Astrocyte (in vitro differentiated cells and primary cell): ENCODE measurements at regions not wholly inside any gene's neighbourhood (a gene's known extent, or its start where the extent isn't known, plus 50 kb on each side); places are given as distances from the start of the nearest gene placed in this dataset.

ENCODE experiments used
- DNase-seq: peaks from one replicate; pipeline ENCODE4 v3.0.0-alpha.2; 2010; ENCODE audit warnings: low read depth
- FAIRE-seq: peaks from 2 replicates; lab custom pipeline; 2011; peaks lifted over from hg19 to GRCh38; lab: Jason Lieb, UNC
- H2AFZ ChIP-seq: 2 replicates; pipeline ENCODE4 v1.6.0; 2012; ENCODE audit warnings: low read depth, low read length, inconsistent platforms
- H3K27ac ChIP-seq: 2 replicates; pipeline ENCODE4 v1.5.1; 2011; ENCODE audit warnings: low read depth, low read length, inconsistent platforms
- H3K27me3 ChIP-seq: 2 replicates; pipeline ENCODE4 v1.6.0; 2011; ENCODE audit warnings: low read length, inconsistent platforms; ENCODE audit not compliant: insufficient read depth
- H3K36me3 ChIP-seq: 2 replicates; pipeline ENCODE4 v1.5.1; 2011; ENCODE audit warnings: low read length, inconsistent platforms; ENCODE audit not compliant: insufficient read depth
- H3K4me1 ChIP-seq: 2 replicates; pipeline ENCODE4 v1.5.1; 2011; ENCODE audit warnings: low read length, inconsistent platforms; ENCODE audit not compliant: insufficient read depth
- H3K4me2 ChIP-seq: 2 replicates; pipeline ENCODE4 v1.6.0; 2012; ENCODE audit warnings: low read length, inconsistent platforms
- H3K4me3 ChIP-seq: 2 replicates; pipeline ENCODE4 v1.5.1; 2011; ENCODE audit warnings: low read depth, mild to moderate bottlenecking, low read length, inconsistent platforms; ENCODE audit not compliant: insufficient read depth
- H3K79me2 ChIP-seq: 2 replicates; pipeline ENCODE4 v1.6.0; 2012; ENCODE audit warnings: mild to moderate bottlenecking, low read length, inconsistent platforms; ENCODE audit not compliant: insufficient read depth
- H3K9ac ChIP-seq: 2 replicates; pipeline ENCODE4 v1.6.0; 2012; ENCODE audit warnings: mild to moderate bottlenecking, low read length, inconsistent platforms
- H3K9me3 ChIP-seq: 2 replicates; pipeline ENCODE4 v1.5.1; 2012; ENCODE audit warnings: low read depth, mild to moderate bottlenecking, low read length, inconsistent platforms; ENCODE audit not compliant: insufficient read depth
- H4K20me1 ChIP-seq: 2 replicates; pipeline ENCODE4 v1.6.0; 2012; ENCODE audit warnings: low read length, inconsistent platforms; ENCODE audit not compliant: insufficient read depth
- H3K27ac Mint-ChIP-seq: one replicate; pipeline ENCODE4 v1.8.0; 2021; ENCODE audit warnings: mild to moderate bottlenecking, mixed read lengths; ENCODE audit not compliant: unreplicated experiment
- H3K27me3 Mint-ChIP-seq: one replicate; pipeline ENCODE4 v1.8.0; 2021; ENCODE audit warnings: low read depth, mixed read lengths; ENCODE audit not compliant: unreplicated experiment
- H3K36me3 Mint-ChIP-seq: one replicate; pipeline ENCODE4 v1.8.0; 2021; ENCODE audit warnings: low read depth, mixed read lengths; ENCODE audit not compliant: unreplicated experiment
- H3K4me1 Mint-ChIP-seq: one replicate; pipeline ENCODE4 v1.8.0; 2021; ENCODE audit warnings: low read depth, mixed read lengths; ENCODE audit not compliant: unreplicated experiment
- H3K4me3 Mint-ChIP-seq: one replicate; pipeline ENCODE4 v1.8.0; 2021; ENCODE audit warnings: mild to moderate bottlenecking, moderate library complexity, mixed read lengths; ENCODE audit not compliant: unreplicated experiment
- H3K9me3 Mint-ChIP-seq: one replicate; pipeline ENCODE4 v1.8.0; 2021; ENCODE audit warnings: mild to moderate bottlenecking, mixed read lengths; ENCODE audit not compliant: unreplicated experiment
- EZH2 ChIP-seq: IDR thresholded peaks from 2 replicates; pipeline ENCODE4 v1.6.1; 2012; ENCODE audit warnings: mild to moderate bottlenecking, low read length, inconsistent platforms; ENCODE audit not compliant: insufficient read depth
- TF ChIP-seq, protein P1 (sequence below): IDR thresholded peaks from 2 replicates; pipeline ENCODE4 v1.5.1; 2011; ENCODE audit warnings: low read depth, mild to moderate bottlenecking, inconsistent platforms, low read length, moderate library complexity; ENCODE audit not compliant: insufficient read depth

GRCh38 chrX:25601323-25601722 is 536.8 kb upstream of the MAGEB18 start:
- H3K27ac Mint-ChIP-seq: no peak overlapping the region
- no peaks in the 10 kb centered on the region for H4K20me1 ChIP-seq

DNA sequence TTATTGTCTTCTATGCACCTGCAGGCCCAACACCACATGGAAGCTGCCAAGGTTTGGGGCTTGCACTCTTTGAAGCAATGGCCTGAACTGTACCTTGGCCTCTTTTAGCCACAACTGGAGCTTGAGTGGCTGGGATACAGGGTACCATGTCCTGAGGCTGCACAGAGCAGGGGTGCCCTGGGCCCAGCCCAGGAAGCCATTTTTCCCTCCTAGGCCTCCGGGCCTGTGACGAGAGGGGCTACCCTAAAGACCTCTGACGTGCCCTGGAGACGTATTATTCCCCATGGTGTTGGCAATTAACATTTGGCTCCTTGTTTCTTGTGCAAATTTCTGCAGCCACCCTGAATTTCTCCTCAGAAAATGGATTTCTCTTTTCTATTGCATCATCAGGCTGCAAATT is 519.9 kb upstream of the MAGEB18 start:
- H3K27me3 ChIP-seq: no peaks in the 10 kb centered on the region
- Mint-ChIP-seq H3K4me3 (no peak overlapping the region), H3K27ac (no peak overlapping the region), H3K9me3 (peaks cover 1% of the 10 kb centered on the region), H3K27me3 (no peaks in the 10 kb centered on the region), H3K36me3 (no peaks in the 10 kb centered on the region), H3K4me1 (no peaks in the 10 kb centered on the region)
- TF ChIP-seq, protein P1, sequence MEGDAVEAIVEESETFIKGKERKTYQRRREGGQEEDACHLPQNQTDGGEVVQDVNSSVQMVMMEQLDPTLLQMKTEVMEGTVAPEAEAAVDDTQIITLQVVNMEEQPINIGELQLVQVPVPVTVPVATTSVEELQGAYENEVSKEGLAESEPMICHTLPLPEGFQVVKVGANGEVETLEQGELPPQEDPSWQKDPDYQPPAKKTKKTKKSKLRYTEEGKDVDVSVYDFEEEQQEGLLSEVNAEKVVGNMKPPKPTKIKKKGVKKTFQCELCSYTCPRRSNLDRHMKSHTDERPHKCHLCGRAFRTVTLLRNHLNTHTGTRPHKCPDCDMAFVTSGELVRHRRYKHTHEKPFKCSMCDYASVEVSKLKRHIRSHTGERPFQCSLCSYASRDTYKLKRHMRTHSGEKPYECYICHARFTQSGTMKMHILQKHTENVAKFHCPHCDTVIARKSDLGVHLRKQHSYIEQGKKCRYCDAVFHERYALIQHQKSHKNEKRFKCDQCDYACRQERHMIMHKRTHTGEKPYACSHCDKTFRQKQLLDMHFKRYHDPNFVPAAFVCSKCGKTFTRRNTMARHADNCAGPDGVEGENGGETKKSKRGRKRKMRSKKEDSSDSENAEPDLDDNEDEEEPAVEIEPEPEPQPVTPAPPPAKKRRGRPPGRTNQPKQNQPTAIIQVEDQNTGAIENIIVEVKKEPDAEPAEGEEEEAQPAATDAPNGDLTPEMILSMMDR: no peak
- TF ChIP-seq EZH2: no peak
- H2AFZ ChIP-seq: no peak overlapping the region
- H4K20me1 ChIP-seq: no peaks in the 10 kb centered on the region
- DNase-seq (no peak), FAIRE-seq (no peak)
- no peaks in the 10 kb centered on the region for H3K9me3 ChIP-seq
- no peaks in the 10 kb centered on the region for H3K79me2 ChIP-seq
- H3K4me2 ChIP-seq: no peak overlapping the region
- H3K27ac ChIP-seq: no peak overlapping the region
- no peak overlapping the region for H3K4me3 ChIP-seq
- no peaks in the 10 kb centered on the region for H3K36me3 ChIP-seq
- no peaks in the 10 kb centered on the region for H3K4me1 ChIP-seq
- H3K9ac ChIP-seq: no peak overlapping the region

More at GRCh38 chrX:25601323-25601722, 536.8 kb upstream of the MAGEB18 start:
- Histone ChIP-seq H3K4me3 (no peak overlapping the region), H3K27me3 (no peaks in the 10 kb centered on the region), H3K36me3 (no peaks in the 10 kb centered on the region), H3K79me2 (no peaks in the 10 kb centered on the region), H3K4me1 (no peaks in the 10 kb centered on the region), H3K9me3 (no peaks in the 10 kb centered on the region), H3K4me2 (no peak overlapping the region), H3K27ac (no peak overlapping the region), H2AFZ (no peak overlapping the region), H3K9ac (no peak overlapping the region)
- TF ChIP-seq EZH2: no peak
- Mint-ChIP-seq H3K36me3 (no peaks in the 10 kb centered on the region), H3K4me1 (no peaks in the 10 kb centered on the region), H3K9me3 (peaks cover 4% of the 10 kb centered on the region), H3K4me3 (no peak overlapping the region), H3K27me3 (no peaks in the 10 kb centered on the region)
- peak; percentile 83 for FAIRE-seq
- DNase-seq: no peak

DNA sequence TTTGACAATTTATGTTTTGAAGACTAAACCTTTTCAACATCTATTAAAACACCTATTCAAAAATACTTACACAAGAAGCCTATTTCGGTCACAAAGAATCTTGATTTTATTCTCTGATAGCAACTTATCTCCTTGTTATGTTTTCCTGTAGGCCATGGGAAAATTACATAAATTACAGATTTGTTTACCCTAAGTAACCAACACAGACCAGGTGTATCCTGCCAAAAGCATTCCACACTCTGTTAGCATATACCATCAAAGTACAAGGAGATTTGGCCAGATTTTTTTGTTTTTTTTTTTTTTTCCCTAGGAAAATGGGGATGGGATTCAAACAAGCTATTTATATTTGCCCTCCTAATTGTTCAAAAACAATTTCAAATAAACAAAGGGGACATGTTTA is 497.9 kb upstream of the MAGEB18 start:
- TF ChIP-seq, protein P1: no peak
- TF ChIP-seq EZH2: no peak
- H3K36me3 Mint-ChIP-seq: no peaks in the 10 kb centered on the region
- no peak overlapping the region for H3K27ac ChIP-seq
- H3K9me3 Mint-ChIP-seq: no peaks in the 10 kb centered on the region
- H3K27ac Mint-ChIP-seq: no peak overlapping the region
- no peak overlapping the region for H3K4me3 ChIP-seq
- no peaks in the 10 kb centered on the region for H3K27me3 Mint-ChIP-seq
- peak; percentile 74 for FAIRE-seq
- no peaks in the 10 kb centered on the region for H3K9me3 ChIP-seq
- H4K20me1 ChIP-seq: no peaks in the 10 kb centered on the region
- H3K27me3 ChIP-seq: no peaks in the 10 kb centered on the region
- no peaks in the 10 kb centered on the region for H3K36me3 ChIP-seq
- H3K4me3 Mint-ChIP-seq: no peak overlapping the region
- no peak overlapping the region for H3K9ac ChIP-seq
- H3K4me1 ChIP-seq: no peaks in the 10 kb centered on the region
- no peak overlapping the region for H2AFZ ChIP-seq
- H3K4me1 Mint-ChIP-seq: no peaks in the 10 kb centered on the region
- DNase-seq: no peak
- H3K79me2 ChIP-seq: no peaks in the 10 kb centered on the region
- H3K4me2 ChIP-seq: no peak overlapping the region
